A673 (cell line): ENCODE measurements at regions not wholly inside any gene's neighbourhood (a gene's known extent, or its start where the extent isn't known, plus 50 kb on each side); places are given as distances from the start of the nearest gene placed in this dataset.

Experiments
- EZH2 ChIP-seq: fragments of 200-600 bp; sonication (generic); IDR thresholded peaks from 2 replicates; pipeline ENCODE4 v1.6.1; 2017; ENCODE audit warnings: borderline replicate concordance, low read depth, mild to moderate bottlenecking, mixed read lengths, antibody characterized with exemption, low read length; ENCODE audit not compliant: poor library complexity, severe bottlenecking
- TF ChIP-seq, protein P1 (sequence below): fragments of 300-800, 200-600 bp; sonication (generic); conservative IDR thresholded peaks from 2 replicates; pipeline ENCODE4 v1.5.1; 2017; ENCODE audit warnings: low read depth, mild to moderate bottlenecking, antibody characterized with exemption, low read length, moderate library complexity, mixed read lengths

DNA sequence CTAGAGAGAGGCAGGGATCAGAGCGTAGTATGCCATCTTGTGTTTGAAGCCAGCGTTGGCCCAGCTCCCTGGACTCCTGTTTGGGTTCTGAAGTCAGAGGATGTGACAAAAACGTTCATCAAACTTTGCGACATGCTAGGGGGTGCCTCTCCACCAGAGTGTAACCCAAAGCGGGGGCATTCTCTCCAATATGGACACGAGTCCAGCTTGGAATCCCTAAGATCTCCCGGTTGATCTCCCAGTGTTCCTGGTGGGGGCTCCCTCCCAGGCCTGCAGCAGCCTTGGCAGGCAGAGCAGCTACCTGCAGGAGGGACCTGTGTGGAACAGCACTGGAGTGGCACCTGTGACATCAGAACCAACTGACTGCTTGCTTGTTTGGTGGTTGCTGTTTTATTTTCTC, 218.8 kb upstream of the ECI2 start:
- TF ChIP-seq, protein P1, sequence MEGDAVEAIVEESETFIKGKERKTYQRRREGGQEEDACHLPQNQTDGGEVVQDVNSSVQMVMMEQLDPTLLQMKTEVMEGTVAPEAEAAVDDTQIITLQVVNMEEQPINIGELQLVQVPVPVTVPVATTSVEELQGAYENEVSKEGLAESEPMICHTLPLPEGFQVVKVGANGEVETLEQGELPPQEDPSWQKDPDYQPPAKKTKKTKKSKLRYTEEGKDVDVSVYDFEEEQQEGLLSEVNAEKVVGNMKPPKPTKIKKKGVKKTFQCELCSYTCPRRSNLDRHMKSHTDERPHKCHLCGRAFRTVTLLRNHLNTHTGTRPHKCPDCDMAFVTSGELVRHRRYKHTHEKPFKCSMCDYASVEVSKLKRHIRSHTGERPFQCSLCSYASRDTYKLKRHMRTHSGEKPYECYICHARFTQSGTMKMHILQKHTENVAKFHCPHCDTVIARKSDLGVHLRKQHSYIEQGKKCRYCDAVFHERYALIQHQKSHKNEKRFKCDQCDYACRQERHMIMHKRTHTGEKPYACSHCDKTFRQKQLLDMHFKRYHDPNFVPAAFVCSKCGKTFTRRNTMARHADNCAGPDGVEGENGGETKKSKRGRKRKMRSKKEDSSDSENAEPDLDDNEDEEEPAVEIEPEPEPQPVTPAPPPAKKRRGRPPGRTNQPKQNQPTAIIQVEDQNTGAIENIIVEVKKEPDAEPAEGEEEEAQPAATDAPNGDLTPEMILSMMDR, result 0 out of 2 replicates have a peak, but pooled peaks have one; percentile 26
- TF ChIP-seq EZH2, result no peak
